NCI-H748 (cell line): ENCODE measurements at regions not wholly inside any gene's neighbourhood (a gene's known extent, or its start where the extent isn't known, plus 50 kb on each side); places are given as distances from the start of the nearest gene placed in this dataset.
"Not testable (repeated sequence)": the region's sequence is repeated elsewhere in the genome, so short reads cannot be mapped to it uniquely, and the experiment has no call there.

Experiments used
- DNase-seq: peaks from one replicate; lab custom pipeline; 2025; ENCODE audit not compliant: unreplicated experiment; lab: John Stamatoyannopoulos, UW

DNA sequence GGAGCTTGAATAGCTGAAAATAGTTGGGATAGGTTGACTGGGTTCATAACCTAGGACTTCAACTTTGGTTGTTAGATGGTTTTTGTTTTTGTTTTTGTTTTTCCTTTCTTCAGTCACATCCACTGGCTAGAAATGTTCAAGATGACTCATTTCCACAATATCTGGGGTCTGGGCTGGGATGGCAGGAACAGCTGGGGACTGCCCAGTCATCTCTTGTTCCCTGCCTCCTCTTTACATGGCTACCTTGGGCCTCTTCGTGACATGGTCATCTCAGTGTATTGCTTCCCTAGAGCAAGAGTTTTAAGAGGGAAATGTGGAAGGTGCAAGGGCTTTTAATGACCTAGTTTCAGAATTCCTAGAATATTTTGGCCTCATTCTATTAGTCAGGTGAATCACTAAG is 915.8 kb downstream of the XPNPEP1 start:
- DNase-seq, result no peak

DNA sequence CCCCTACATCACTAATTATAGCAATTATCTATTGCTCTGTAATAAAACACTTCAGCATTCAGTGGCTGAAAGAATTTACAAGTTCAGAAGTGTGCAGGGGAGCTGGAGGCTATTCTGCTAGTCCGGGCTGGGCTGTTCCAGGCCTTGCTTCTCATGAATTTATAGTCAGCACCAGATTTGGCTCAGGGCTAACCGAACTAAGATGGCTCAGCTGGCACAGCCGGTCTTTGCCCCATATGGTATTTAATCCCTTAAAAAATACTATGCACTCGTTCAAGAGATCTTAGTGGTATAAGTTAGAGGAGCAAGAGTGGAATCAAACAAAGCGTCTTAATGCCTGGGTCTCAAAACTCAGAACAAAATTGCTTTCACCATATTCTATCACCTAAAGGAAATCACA is 932.9 kb downstream of the XPNPEP1 start:
- no peak for DNase-seq

DNA sequence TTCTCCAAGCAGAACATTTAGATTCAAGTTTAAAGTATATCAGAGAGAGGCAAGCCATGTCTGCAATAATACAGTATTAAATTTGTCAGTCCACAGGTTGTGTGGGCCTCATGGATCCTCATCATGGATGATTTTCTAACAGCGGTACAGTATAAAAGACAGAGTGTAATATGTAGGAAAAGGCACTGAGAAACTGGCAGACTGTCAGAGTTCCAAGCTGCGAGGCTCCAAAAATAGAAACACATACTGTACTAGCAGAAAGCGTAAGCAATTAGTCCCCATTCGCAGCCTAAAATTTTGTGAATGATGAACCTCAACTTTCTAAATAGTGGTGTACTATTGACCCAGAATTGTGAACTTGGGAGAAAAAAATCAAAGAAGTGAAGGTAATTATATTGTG is 933.3 kb downstream of the XPNPEP1 start:
- no peak for DNase-seq

DNA sequence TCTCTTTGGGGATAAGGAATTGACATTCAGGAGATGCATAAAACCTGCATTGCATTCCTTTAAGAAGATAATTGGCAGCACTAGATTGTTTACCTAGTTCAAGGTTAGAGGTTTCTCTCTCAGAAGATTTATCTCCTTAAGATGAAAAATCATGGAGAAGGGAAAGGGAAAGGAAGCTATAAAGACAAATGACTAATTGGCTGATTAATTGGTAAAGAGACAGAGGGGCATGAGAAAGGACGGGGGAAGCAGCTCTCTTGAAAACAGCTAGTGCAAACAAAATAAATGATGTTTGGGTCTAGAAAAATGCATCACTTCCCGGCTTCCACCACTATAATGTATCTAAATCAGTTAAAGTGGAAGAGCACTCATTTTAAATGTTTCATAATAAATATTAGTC is 941.2 kb downstream of the XPNPEP1 start:
- DNase-seq, result no peak

DNA sequence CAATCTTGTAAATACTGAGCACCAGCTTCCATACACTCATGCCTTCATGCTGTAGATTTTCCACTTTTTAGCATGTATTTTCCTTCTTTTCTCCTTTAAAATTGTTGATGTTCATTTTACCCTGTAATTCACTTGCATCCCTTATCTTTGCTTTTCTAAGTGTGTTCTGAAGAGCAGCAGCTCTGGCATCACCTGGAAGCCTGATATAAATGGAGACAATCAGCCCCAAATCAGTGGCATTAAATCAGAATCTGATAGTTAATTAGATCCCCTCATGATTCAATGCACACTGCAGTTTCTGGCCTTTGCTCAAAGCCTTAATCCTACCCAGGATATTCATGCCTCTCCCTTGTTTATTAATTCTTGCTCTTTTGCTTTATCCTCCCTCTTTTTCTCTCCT is 942.4 kb downstream of the XPNPEP1 start:
- no peak for DNase-seq

DNA sequence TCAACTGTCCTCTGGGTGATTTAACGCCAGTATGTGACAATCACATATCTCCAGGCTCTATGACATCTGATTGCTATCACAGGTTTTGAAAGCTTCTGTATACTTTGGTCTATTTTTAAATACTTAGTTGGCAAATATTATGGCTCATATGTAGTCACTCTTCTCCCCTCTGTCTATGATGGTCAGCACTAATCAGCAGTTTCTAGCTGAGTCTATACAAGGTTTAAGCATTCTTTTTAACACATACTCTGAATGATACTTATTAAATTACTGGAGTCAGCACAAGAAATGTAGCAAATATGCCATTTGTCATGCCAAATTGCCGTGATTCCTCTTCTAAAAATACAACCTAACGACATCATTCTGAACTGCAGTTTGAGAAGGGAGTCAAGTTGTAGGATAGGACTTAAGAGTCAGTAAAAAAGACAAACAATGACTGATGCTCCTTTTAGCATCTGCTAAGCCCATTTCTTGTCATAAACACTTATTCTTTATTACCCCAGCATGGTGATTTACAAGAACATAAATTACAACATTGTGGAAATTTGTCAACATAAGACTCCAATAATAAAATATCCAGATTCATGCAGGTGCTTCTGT is 947.8 kb downstream of the XPNPEP1 start:
- DNase-seq, result no peak

DNA sequence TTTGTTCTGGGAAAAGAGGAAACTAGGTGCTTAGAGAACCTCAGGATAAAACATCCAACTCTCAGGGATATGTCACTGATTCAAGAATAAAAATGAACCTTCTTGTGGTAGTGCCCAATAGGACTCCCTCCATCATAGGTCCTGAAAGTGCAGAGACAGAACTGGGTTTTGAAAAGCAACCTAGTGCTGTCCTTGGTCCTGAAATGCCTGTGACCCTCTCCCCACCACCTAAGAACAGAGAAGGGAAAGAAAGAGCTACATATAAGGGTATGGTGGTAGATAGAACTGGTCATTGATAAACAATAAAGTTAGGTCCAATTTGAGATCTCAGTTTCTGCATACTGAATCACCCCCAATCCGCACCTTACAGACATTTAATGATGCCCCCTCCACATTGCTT is 953.3 kb downstream of the XPNPEP1 start:
- DNase-seq, result no peak

DNA sequence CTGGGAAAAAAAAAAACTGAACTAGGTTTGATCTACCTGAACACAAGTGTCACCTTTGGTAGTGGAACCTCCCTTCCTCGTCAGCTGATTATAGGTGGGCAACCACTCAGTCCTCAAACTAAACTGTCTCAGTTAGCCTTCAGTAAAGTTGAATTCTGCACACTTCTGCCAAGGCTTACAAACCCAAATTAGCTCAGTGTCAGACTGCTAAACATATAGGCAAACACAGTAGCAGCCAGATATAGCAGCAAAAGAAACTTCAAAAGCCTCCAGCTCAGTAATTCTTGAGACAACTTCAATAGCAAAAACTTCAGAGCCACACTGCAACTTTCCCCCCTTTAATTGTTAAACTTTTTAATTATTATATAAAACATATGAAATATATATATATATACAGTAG is 956.9 kb downstream of the XPNPEP1 start:
- no peak for DNase-seq

DNA sequence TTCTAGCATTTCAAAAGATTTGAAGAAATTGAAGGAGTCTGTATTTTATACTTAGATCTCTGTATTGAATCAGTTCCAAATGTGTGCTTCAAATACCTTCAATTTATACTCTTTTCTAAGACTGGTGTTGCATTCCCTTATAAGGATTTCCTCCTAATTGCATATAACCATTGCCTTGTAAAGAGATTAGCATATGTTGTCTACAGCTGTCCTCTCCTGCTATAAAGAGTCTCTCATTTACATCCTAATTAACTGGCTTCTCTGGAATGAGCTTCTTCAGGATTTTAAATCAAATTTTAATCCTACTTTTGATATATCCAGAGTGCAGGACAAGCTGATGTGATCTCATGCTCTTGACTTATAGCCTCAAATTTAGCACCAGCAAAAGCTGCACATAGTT is 957.3 kb downstream of the XPNPEP1 start:
- DNase-seq, result no peak

DNA sequence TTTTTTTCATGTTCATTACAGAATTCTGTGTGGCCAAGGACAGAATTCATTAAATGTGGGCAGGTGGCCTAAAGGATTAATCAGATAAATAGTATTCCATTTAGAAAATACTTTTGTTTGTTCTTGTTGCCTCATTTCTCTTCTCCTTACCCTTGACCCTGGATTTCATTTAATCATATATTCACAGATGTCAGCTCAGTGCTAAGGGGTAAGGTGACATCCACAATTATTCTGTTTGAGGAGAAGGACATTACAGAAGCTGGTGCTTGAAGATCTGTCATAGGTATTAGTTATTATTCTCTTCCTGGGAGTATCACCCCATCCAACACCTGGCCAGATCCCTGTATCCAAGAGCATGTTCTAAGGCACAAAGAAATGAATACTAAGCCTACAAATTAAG is 961.1 kb downstream of the XPNPEP1 start:
- no peak for DNase-seq

DNA sequence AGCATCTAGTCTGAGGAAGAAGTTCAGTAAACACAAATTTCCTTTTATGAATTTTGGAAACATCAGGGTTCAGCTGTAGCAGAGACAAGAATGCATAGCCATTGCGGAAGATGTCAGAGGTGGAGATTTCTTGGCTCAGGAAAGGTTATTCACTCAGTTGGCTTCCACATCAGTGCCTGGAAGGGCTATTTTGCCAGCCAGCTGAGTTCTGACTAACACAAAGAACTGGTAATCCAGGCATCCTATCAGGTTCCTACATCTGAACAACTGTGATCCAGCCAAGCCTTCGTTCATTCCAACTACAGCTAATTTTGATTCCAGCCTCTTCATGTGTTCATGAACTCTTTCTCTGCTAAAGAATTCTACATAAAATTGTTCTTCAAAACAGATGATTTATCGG is 965.6 kb downstream of the XPNPEP1 start:
- DNase-seq, result no peak

DNA sequence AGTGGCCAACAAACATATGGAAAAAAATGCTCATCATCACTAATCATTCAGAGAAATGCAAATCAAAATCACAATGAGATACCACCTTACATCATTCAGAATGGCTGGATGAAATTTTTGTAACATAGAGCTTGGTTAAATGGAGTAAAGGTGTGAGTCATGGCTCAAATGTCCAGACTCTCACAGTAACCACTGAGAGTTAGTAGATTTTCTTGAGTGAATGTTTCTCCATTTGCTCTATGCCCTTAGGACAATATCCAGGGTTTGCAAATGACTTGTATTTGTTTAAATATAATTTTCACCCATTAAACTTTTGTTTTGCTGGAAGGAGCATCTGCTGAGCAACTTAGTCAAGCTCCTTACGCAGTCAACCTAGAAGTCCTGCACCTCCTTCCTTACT is 967.2 kb downstream of the XPNPEP1 start:
- DNase-seq, result no peak

DNA sequence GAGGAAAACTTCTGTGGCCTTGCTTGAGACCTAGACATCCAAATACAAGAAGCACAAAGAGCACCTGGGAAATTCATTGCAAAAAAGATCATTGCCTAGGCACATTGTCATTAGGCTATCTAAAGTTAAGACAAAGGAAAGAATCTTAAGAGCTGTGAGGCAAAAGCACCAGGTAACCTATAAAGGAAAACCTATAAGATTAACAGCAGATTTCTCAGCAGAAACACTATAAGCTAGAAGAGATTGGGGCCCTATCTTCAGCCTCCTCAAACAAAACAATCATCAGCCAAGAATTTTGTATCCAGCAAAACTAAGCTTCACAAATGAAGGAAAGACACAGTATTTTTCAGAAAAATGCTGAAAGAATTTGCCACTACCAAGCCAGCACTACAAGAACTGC is 1003.3 kb downstream of the XPNPEP1 start:
- DNase-seq, result not testable (repeated sequence)

DNA sequence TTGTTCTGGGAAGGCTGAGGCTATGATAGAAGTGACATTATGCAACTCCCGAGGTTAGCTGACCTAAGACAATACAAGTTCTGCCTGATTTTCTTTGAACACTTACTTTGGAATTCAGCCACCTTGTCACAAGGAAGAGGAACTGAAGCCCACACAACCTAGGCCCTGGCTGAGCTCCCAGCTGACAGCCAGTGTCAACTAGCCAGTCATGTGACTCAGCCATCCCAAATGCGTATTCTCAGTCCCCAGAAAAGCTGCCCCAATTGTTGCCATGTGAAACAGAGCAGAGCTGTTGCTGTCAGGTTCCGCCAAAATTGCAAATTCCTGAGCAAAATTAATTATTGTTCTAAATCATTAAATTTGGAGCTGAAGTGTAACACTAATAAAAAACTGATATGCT is 1010.0 kb downstream of the XPNPEP1 start:
- DNase-seq, result no peak

DNA sequence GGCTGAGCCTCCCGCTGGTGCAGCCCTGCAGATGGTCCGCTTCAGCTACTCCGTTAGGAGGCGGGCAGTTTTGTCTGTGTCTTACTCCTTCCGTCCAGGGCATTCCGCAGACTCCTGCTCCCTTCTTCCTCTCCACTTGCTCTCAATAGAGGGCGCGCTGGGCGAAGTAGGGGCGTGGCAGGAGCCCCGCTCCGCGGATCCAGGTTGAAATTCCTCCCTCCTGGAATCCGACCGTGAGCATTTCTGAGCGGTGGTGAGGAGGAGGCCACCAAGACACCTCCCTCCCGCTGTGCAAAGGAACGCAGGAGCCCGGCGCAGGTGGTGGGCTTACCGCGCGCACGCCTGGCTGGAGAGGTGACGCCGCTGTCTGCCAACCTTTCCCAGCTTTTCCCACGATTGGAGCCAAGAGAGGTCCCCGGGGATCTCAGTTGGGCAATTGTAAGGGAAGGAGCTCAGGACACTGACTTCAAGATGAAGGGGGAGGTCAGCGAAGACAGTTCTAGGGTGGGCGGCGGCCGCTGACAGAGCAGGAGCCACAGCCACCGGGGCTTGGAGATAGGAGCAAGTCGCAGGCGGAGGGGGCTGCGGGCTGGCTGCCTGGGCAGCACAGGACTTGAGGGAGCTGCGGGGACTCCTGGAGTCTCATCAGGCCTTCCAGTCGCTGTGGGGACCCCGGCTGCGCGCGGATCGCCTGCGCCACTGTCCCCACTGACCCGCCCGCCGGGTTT is 1011.3 kb downstream of the XPNPEP1 start:
- DNase-seq, result peak; percentile 25

DNA sequence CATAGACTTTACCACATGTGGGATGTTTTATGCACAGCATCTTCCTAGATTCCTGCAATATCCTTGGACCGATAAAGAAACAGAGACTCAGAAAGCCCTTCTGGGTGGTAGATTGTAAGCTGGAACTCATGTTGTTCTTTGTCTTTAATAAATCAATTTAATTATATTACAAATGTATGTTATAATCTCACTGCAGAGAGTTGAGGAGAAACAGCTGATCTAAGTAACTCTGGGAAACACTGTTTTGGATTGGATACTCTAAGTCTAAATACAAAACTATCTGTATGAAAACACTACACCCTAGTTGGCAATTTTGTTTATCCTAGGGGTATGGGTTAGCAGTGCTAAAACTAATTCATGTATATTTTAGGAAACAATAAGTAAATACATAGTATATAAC is 1015.2 kb downstream of the XPNPEP1 start:
- no peak for DNase-seq

DNA sequence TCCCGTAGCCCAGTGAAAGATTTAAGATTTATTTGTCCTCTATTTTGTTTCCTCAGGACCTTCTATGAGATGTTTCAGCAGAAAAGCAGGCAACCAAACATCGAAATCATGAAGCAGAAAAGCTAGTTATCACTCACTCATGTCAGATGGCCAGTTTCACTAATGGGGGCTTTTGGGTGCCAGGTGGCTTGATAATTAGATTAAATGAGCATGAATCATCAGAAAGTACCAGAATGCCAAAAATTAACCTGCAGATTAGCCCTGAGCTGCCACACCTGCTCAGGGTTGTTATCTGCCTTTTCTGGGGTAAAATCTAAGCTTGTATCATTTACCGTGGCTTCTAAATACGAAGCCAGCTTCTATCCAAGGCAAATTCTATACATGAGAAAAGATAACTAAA is 1017.5 kb downstream of the XPNPEP1 start:
- DNase-seq, result peak; percentile 20

DNA sequence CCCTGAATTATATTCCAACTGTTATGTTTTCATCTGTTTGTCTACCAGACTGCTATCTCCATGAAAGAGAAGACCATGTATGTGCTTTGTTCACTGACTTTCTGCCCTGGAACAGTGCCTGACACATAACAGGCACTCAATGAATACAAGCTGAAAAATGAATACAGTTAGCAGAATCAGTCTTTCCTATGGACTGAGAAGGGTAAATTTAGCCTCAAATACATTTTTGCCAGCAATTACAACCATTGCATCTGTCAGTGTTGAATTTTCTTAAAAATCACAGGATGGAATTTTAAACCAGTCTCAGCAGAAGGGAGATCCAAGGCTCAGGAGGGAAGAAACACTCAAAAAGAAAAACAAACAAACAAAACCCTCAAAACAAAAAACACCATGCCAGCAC is 1018.1 kb downstream of the XPNPEP1 start:
- DNase-seq, result no peak

DNA sequence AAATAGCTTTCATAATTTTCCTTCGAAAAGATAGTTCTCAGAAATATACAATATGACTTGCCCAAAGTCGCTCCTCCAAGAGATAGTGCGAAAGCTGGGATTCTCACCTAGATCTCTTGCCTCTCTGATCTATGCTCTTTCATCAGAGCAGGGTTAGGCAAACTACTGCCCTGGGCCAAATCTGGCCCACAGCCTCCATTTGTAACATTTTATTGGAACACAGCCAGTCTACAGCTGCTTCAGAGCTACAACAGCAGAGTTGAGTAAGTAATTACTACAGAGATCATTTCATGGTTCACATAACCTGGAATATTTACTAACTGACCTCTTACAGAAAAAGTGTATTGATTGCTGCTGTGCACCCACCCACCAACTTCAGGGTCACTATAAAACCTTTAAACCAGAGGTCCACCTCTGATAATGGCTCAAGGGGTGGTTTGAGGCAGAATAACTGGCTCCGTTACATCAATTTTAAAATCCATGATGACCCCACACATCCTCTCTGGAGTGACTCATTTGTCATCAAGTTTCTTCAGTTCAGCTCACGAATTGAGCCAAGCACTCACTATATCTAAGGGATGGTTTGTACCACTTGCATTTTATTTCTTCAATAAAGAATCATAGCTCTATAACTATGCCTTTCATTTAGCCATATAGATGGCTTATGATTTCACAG is 1019.0 kb downstream of the XPNPEP1 start:
- peak; percentile 20 for DNase-seq

DNA sequence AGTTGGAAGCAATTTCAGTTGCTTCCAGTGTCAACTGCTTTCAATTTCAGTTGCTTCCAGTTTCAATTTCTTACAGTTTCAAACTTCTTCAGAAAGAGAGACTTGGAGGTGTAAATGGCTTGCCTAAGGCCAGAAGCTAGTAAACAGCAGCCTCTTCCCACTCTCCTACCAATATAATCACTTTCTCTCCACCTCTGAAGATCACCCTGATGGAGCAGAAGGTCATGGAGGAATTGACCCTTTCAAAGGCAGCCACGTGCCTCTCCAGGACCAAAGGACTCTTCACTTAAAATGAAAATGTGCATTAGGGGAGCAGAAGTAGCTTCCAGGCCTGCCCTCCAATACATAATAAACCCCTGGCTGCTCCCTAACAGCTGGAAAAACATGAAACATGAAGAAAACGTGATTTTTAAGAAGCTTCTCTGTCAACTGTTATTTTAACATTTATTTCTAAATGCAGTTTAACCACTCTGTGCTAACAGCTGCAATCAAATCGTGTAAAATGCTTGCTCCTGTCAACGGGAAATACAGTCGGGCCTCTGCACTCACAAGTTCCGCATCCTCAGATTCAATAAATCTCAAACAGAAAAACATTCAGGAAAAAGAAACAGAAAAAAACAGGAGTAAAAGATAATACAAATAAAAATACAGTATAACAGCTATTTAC is 1020.6 kb downstream of the XPNPEP1 start:
- no peak for DNase-seq

DNA sequence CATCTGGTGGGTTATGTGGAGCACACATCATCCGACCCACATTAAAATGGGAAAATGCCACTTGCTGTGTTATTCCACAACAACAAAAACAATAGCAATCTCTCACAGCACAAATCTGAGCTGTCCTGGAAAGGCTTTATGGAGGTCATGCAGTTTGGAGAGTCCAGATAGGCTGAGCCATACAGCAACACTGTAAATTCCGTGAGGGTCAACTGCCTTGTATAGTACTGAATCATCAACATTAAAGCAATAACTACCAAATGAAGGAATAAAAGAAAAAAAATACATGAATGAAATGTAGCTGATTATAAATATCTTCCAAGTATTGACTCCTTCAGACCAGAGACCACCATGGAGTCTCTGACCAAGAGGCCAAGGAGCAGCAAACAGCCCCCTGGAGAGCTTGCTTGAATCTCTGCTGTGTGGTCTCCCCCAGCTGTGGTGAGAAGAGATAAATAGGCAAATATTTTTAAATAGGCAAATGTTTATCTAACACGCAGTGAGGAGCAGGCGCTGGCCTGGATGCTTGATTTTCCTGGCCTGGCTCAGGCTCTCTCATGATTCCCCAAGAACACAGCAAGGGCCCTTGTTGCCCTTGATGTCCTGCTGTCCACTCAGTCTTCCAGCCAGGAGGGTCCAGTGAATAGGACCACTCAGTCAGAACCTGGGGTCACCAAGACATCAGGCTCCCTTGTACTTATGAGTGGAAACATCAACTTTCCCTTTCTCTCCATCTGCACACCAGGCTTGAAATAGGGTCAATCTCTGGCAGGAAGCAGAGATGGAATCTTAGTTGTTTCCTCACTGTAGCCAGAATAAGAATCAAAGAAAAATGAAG is 1021.3 kb downstream of the XPNPEP1 start:
- no peak for DNase-seq
